GM18858 (cell line): ENCODE measurements at regions not wholly inside any gene's neighbourhood (a gene's known extent, or its start where the extent isn't known, plus 50 kb on each side); places are given as distances from the start of the nearest gene placed in this dataset.
"Not testable (repeated sequence)": the region's sequence is repeated elsewhere in the genome, so short reads cannot be mapped to it uniquely, and the experiment has no call there.

ENCODE experiments used
- ATAC-seq: cut with Tn5 transposase; IDR thresholded peaks from one replicate; pipeline ENCODE4 v1.9.1; 2021; ENCODE audit not compliant: unreplicated experiment

DNA sequence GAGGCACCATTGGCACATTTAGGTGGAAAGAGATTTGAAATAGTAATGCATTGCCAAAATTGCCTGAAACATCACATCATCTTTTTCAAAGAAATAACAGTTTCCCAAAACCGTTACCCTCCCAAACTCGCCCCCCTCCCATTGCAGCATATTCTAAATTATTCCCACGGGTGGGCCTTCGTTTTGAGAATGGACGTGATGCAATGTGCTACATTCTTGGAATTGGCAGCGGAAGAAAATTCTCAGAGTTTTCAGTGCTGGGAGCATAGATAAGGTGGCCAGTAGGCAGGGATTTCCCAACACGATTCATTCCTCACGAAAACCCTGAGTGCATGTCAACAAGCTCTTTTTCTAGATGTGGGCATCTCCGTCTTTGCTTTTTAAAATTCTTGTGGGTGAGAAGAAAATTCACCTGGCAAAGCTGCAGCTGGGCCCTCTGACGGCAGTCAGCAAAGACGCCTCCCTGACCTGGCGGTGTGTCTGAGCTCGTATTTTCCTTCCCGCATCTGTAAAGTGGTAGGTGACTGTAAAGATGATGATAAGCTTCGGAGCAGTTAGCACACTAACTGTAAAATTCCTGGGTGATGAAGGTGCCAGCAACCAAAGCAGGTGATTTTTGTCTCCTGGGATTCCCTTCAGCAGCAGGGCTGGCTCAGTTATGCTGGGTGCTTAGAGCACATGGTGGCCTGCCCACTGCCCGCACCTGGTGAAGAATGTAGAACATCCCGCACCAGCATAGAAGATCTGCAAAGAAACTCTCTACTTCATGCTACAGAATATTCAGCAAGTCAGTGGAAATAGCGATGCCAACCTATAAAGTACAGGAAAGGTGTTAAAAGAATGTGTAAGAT lies 141.9 kb upstream of the KLF6 start:
- ATAC-seq, result no peak

DNA sequence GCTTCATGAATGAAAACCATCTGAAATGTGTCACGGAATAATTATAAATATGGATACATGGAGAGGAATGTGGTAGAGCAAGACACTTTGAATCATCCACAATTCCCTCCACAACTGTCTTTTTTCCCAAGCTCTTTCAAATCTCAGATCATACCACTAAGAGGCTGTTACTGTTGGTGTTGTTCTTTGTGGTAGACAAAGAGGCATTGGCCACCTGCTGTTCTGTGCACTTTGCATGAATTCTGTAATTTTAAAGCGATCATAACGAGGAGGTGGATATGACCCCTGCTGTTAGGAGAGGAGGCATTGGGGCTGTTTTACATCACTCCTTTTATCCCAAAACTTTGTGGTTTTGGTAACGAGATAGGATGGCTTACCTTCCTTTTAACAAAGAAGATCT lies 141.2 kb upstream of the KLF6 start:
- ATAC-seq, result no peak

GRCh38 chr10:3925184-3925583 lies 140.2 kb upstream of the KLF6 start:
- ATAC-seq, result no peak

DNA sequence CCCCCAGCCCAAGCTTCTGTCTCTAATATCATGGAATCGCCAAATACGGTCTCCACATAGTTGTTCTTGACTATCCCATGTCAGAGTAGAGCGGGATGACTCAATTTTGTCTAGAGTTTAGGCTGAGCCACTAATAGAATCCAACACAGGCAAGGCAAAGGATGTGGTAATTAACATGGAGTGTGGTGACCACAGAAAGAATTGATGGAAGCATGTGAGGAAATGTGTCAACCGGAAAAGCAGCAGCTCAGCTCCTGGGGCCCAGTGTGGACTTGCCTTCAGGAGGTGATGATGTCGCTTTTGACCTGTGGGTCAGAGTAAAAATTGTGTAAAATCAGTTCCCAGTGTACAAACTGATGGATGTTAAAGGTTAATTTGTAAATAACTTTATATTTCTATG lies 139.3 kb upstream of the KLF6 start:
- no peak for ATAC-seq

GRCh38 chr10:3923033-3923432 lies 138.0 kb upstream of the KLF6 start:
- ATAC-seq, result no peak

DNA sequence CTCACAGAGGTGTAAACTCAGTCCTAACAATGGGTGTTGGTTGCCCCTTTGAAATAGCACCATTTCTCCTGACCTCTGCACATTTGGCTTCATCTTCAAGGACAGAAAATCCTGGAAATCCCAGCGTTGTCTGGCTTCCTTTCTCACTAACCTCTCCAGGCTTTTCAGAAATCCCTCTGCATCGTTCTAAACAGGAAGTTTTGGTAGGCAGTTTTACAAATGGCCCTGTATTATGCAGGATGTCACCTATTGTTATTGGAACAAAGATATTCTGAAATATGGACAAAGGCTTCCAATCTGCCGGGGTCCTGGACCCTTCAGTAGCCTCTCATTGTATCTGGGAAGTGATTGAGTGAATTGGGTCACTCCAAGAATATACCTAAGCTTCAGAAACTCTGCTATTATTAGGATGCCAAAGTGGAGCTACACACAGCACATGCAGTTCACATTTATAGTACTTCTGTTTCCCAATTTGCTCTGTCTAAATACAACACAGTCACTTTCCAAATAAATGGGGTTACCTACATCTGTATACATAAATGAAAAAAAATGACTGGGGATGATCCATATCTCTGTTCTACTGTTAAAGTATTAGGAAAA lies 134.8 kb upstream of the KLF6 start:
- no peak for ATAC-seq

DNA sequence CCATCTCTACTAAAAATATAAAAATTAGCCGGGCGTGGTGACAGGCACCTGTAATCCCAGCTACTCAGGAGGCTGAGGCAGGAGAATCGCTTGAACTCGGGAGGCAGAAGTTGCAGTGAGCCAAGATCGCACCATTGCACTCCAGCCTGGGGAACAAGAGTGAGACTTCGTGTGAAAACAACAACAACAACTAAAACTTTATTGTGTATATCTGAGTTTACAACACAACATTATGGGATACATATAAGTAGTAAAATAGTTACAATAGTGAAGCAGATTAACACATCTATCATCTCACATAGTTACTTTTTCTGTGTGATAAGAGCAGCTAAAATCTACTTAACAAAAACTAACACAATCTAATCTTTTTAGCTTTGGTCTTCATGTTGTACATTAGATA lies 132.4 kb upstream of the KLF6 start:
- not testable (repeated sequence) for ATAC-seq

- ATAC-seq, result no peak
Observed at GRCh38 chr10:3914733-3915132, 129.7 kb upstream of the KLF6 start.

DNA sequence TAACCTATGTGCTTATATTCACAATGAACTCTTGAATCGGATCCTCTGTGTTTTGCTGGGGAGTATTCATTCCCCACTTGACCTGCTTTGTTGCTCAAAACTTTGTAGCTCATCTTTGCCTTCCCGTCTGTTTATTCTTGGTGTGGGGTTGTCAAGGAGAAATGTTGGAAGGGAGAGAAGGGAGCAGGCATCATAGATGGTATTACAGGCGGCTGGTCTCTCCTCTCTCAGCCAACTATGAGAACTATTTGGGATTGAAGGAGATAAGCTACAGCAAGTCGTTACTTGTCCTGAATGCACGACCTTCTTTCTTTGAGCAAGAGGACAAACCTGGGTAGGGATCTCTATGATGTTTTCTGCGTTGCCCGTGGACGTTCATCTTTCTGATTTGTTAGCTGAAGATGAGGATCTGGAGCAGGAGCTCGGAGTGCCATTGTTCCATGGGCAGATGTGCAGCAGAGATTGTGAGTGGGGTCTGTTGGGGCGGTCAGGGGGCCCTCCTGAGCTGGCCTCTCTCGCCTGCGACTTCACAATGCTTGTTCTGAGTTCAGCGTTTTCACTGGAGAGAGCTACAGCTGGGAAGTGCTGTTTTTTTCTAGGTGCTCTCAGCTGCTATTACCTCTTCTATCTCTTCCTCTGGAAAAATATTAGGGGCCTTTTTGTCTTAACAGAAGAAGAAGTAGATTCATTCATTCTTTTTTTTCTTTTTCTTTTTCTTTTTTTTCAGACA lies 126.9 kb upstream of the KLF6 start:
- no peak for ATAC-seq

- no peak for ATAC-seq
Observed at GRCh38 chr10:3911241-3911640, 126.2 kb upstream of the KLF6 start.

DNA sequence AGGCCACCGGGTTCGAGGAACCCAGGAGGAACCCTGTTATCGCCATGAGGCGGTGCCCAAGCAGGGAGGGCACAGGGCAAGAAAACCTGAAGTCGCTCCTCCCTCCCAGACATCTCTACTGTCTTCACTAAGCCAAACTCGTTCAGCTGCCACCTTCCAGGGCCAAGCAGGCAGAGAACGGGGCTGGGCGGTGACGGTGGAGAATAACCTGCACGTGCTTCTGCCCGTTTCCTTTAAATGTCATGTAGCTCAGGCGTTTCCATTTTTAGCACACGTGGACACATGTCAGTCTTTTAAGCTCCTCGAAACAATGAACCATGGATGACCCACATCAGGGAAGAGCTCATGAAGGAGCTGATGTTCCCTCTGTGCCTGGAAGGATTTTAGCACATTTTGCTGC lies 124.3 kb upstream of the KLF6 start:
- ATAC-seq, result no peak

DNA sequence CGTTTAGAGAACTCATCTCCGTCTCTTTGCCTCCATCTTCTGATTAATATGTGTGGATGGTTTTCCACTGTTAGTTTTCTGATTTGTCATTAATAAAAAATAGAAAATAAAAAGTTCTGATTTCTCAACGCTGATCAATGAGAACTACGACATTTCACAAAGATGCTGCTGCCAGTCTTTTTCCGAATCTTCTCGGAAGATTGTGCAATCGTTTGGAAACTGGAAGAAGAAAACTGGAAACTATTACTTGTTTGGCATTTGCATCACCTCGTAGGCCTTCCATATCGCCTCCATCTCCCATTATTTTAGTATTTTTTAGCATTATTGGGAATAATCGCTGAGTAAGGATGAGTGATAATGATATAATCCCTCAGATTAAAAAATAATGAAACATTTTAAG lies 123.2 kb upstream of the KLF6 start:
- no peak for ATAC-seq

GRCh38 chr10:3907514-3907913 lies 122.5 kb upstream of the KLF6 start:
- no peak for ATAC-seq

- ATAC-seq, result no peak
Observed at GRCh38 chr10:3906511-3907111, 121.6 kb upstream of the KLF6 start.

DNA sequence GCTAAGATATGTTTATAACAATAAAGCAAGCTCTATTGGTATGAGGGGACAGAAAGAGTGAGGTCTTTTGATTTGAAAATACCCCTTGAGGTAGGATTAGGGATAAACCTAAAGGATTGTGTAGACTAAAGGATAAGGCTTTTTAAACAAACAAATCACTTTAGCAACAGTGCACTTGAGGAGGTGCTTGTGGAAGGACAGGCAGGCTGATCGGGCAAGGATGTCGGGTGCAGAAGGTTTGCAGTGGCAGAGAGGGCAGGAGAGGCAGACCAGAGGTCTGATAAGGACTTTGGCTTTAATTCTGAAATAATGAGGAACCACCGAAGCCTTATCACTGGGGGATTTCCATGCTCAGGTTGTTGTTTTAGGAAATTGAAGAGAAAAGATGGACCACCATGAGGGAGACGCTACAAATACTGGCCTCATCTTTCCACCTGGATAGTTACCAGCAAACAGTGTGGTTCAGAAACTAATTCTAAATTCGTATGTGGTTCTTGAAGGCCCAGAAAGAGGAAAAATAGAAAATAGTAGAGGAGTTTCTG lies 119.5 kb upstream of the KLF6 start:
- no peak for ATAC-seq

- no peak for ATAC-seq
Observed at GRCh38 chr10:3902809-3903410, 117.9 kb upstream of the KLF6 start.

GRCh38 chr10:3902054-3902808 lies 117.2 kb upstream of the KLF6 start:
- peak; percentile 85 for ATAC-seq

- no peak for ATAC-seq
Observed at GRCh38 chr10:3901370-3901769, 116.4 kb upstream of the KLF6 start.

- no peak for ATAC-seq
Observed at GRCh38 chr10:3900391-3900790, 115.4 kb upstream of the KLF6 start.

GRCh38 chr10:3898821-3899220 lies 113.8 kb upstream of the KLF6 start:
- no peak for ATAC-seq
